Smooth muscle cell (in vitro differentiated cells): ENCODE measurements at regions not wholly inside any gene's neighbourhood (a gene's known extent, or its start where the extent isn't known, plus 50 kb on each side); places are given as distances from the start of the nearest gene placed in this dataset.

ENCODE experiments used
- DNase-seq: peaks from one replicate; lab custom pipeline; 2025; ENCODE audit not compliant: unreplicated experiment; lab: John Stamatoyannopoulos, UW
- H2AFZ ChIP-seq: fragments of 200-600 bp; sonication (generic); 2 replicates; pipeline ENCODE4 v1.6.0; 2016; ENCODE audit warnings: antibody characterized with exemption, low read depth, mild to moderate bottlenecking
- H3F3A ChIP-seq: fragments of 200-600 bp; sonication (generic); 2 replicates; pipeline ENCODE4 v1.6.0; 2017; ENCODE audit warnings: antibody characterized with exemption, low read depth
- H3K27ac ChIP-seq: fragments of 200-600 bp; sonication (generic); 2 replicates; pipeline ENCODE4 v1.5.1; 2016; ENCODE audit warnings: low read depth, mild to moderate bottlenecking
- H3K27me3 ChIP-seq: fragments of 200-600 bp; sonication (generic); 2 replicates; pipeline ENCODE4 v1.6.1; 2016; ENCODE audit warnings: low read depth, mild to moderate bottlenecking
- H3K36me3 ChIP-seq: fragments of 200-600 bp; sonication (generic); 2 replicates; pipeline ENCODE4 v1.5.1; 2016; ENCODE audit warnings: low read depth
- H3K4me1 ChIP-seq: fragments of 200-600 bp; sonication (generic); 2 replicates; pipeline ENCODE4 v1.5.1; 2016; ENCODE audit warnings: low read depth
- H3K4me2 ChIP-seq: fragments of 200-600 bp; sonication (generic); 2 replicates; pipeline ENCODE4 v1.6.0; 2016; ENCODE audit warnings: mild to moderate bottlenecking
- H3K4me3 ChIP-seq: fragments of 200-600 bp; sonication (generic); 2 replicates; pipeline ENCODE4 v1.5.1; 2016; ENCODE audit warnings: mild to moderate bottlenecking
- H3K79me2 ChIP-seq: fragments of 200-600 bp; sonication (generic); 2 replicates; pipeline ENCODE4 v1.6.0; 2016; ENCODE audit warnings: low read depth, mild to moderate bottlenecking
- H3K9ac ChIP-seq: fragments of 200-600 bp; sonication (generic); 2 replicates; pipeline ENCODE4 v1.6.0; 2016; ENCODE audit warnings: low read depth
- H3K9me3 ChIP-seq: fragments of 200-600 bp; sonication (generic); replicated peaks from 2 replicates; pipeline ENCODE4 v1.5.1; 2016; ENCODE audit warnings: low read depth
- H4K20me1 ChIP-seq: fragments of 200-600 bp; sonication (generic); 2 replicates; pipeline ENCODE4 v1.6.0; 2016; ENCODE audit warnings: low read depth
- WGBS: methylation state at CpG from one replicate; pipeline ENCODE4 v1.1.7; 2016; ENCODE audit warnings: low lambda C conversion rate; 5-methylcytosine and 5-hydroxymethylcytosine counted together
- TF ChIP-seq, protein P1 (sequence below): fragments of 200-600 bp; sonication (generic); IDR thresholded peaks from 2 replicates; pipeline ENCODE4 v1.5.1; 2017; ENCODE audit warnings: borderline replicate concordance, mild to moderate bottlenecking, antibody characterized with exemption; ENCODE audit not compliant: insufficient read depth, poor library complexity, severe bottlenecking

DNA sequence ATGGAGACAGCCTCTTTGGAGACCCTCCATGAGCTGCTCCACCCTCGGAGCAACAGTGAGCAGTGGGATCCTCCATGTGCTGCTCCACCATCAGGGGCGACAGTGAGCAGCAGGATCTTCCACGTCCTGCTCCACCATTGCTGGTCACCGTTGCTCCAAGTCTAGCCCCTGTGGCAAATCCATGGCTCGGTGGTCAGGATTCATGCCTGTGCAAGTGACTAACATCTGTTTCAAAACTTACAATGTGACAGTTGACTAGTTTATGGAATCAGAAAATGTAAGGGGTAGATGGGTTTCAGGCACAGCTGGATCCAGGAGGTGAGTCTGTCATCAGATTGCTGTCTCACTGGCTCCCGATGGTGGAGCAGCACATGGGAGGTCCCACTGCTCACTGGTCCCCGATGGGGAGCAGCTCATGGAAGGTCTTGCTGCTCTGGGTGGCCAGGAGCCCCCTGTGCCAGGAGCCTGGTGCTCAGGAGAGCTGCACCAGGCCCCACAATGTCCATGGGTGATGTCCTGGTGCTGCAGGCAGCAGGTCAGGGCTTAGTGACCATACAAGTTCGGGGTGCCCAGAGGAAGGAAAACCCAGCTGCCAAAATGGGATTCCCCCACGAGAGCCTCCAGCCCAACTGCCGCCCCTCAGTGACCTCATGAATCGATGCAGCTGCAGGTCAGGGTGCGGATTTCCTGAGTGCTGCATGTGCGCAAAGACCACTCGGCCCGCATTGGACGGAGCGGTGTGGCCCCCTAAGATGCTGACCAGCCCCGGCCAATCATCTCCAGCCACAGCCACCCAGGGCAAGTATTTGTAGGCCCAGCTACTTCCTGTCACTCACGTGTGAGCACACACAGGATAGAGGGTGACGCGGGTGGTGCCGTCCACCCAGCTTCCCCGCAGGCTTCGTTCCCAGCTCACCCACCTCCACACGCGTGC, 116.5 kb upstream of the OTOS start:
- no peaks in the 10 kb centered on the region for H3K4me1 ChIP-seq
- no peak for DNase-seq

DNA sequence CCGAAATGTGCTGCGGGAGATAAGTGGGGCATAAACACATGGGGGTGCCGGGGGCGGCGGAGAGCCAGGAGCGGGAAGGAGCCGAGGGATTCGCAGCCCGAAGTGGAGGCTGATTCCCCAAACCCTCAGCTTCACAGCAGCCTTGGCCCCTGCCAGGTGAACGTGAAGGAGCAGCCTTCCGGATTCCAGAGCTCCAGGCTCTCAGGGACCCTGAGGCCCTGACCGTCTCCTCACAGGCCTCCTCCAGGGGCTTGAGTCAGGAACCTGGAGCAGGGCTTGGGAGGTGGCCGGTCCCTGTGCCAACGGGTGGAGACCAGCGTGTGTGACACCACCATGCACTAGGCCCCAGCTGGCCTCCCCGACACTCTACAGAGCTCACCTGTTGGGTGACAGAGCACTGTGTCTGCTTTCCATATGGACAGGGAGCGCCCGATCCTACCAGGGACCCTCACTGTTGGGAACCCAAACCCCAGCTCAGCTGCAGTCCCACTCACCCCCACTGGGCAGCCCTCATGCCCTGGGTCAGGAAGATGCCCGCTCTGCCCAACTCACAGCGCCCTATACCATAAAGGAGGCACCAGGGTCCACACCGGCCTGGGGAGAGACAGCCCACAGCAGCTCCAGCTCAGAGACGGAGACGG, 117.6 kb upstream of the OTOS start:
- Histone ChIP-seq H2AFZ (no peak overlapping the region), H3K27ac (no peak overlapping the region), H3K9ac (no peak overlapping the region), H3F3A (no peaks in the 10 kb centered on the region), H3K4me2 (no peak overlapping the region), H3K36me3 (no peaks in the 10 kb centered on the region), H3K4me1 (no peaks in the 10 kb centered on the region), H3K79me2 (no peaks in the 10 kb centered on the region), H3K9me3 (peaks cover 4% of the 10 kb centered on the region), H4K20me1 (no peaks in the 10 kb centered on the region), H3K27me3 (no peaks in the 10 kb centered on the region), H3K4me3 (no peak overlapping the region)
- no peak for DNase-seq
- TF ChIP-seq, protein P1, sequence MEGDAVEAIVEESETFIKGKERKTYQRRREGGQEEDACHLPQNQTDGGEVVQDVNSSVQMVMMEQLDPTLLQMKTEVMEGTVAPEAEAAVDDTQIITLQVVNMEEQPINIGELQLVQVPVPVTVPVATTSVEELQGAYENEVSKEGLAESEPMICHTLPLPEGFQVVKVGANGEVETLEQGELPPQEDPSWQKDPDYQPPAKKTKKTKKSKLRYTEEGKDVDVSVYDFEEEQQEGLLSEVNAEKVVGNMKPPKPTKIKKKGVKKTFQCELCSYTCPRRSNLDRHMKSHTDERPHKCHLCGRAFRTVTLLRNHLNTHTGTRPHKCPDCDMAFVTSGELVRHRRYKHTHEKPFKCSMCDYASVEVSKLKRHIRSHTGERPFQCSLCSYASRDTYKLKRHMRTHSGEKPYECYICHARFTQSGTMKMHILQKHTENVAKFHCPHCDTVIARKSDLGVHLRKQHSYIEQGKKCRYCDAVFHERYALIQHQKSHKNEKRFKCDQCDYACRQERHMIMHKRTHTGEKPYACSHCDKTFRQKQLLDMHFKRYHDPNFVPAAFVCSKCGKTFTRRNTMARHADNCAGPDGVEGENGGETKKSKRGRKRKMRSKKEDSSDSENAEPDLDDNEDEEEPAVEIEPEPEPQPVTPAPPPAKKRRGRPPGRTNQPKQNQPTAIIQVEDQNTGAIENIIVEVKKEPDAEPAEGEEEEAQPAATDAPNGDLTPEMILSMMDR = no peak
- WGBS = 91% methylated on average over 22 of the region's 23 CpGs

More for the DNA sequence above, 116.5 kb upstream of the OTOS start:
- H3K9ac ChIP-seq = no peak overlapping the region
- no peaks in the 10 kb centered on the region for H3K9me3 ChIP-seq
- H3K4me3 ChIP-seq = no peak overlapping the region
- H3K79me2 ChIP-seq = no peaks in the 10 kb centered on the region
- H3K27ac ChIP-seq = no peak overlapping the region
- H3F3A ChIP-seq = no peaks in the 10 kb centered on the region
- WGBS = 97% methylated on average over 26 of the region's 26 CpGs
- H4K20me1 ChIP-seq = no peaks in the 10 kb centered on the region
- H3K27me3 ChIP-seq = no peaks in the 10 kb centered on the region
- H3K4me2 ChIP-seq = no peak overlapping the region
- no peak overlapping the region for H2AFZ ChIP-seq
- TF ChIP-seq, protein P1 = no peak
- no peaks in the 10 kb centered on the region for H3K36me3 ChIP-seq

DNA sequence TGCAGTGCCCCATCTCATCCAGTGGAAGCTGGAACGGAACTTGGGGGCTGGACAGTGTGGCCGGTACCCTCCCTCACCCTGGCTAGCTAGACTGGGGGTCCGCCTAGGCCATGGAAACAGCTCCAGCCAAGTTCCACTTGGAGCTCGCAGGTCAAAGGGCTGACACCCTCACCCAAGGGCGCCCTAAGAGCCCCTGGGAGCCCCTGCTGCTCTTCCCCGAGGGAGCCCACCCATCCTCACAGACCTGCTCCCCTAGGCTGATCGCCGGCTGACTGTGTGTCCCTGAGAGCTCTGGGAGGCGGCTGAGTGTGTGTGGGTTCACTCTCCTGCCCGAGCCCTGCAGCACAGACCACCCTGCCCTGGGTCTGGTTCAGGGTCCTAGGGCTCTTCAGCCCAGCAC, 118.2 kb upstream of the OTOS start:
- Histone ChIP-seq H3K27me3 (no peaks in the 10 kb centered on the region), H3K4me1 (no peaks in the 10 kb centered on the region), H3K4me2 (no peak overlapping the region), H4K20me1 (no peaks in the 10 kb centered on the region), H3F3A (no peaks in the 10 kb centered on the region), H3K4me3 (no peak overlapping the region), H3K79me2 (no peaks in the 10 kb centered on the region), H3K36me3 (no peaks in the 10 kb centered on the region), H3K27ac (peak overlapping the region; percentile 49), H3K9me3 (peaks cover 5% of the 10 kb centered on the region), H3K9ac (peak overlapping the region; percentile 17), H2AFZ (no peak overlapping the region)
- 95% methylated on average over 10 of the region's 10 CpGs for WGBS
- TF ChIP-seq, protein P1 = no peak
- DNase-seq = no peak
